HG03558 (cell line): ENCODE measurements at regions not wholly inside any gene's neighbourhood (a gene's known extent, or its start where the extent isn't known, plus 50 kb on each side); places are given as distances from the start of the nearest gene placed in this dataset.
"Not testable (repeated sequence)": the region's sequence is repeated elsewhere in the genome, so short reads cannot be mapped to it uniquely, and the experiment has no call there.

Experiments used
- ATAC-seq: cut with Tn5 transposase; IDR thresholded peaks from one replicate; pipeline ENCODE4 v1.9.1; 2021; ENCODE audit warnings: moderate number of reproducible peaks; ENCODE audit not compliant: unreplicated experiment; ENCODE audit errors: extremely low read depth

DNA sequence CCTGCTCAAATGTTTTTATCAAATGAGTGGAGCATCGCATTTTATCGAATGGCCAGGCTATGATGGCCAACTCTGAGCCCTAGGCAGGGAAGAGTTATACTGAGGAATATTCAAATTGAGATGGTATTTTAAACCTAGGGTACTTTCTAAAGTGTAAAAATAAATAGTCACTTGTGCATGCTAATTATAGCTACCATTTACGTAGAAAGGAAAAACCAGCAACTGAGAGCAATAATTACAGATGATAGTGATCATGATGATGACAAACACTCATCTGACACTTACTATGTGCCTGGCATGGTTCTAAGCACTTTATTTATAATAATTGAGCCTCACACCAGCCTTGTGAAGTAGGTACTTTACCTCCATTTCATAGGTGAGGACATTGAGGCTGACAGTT lies 455.7 kb downstream of the CD83 start:
- ATAC-seq: no peak

DNA sequence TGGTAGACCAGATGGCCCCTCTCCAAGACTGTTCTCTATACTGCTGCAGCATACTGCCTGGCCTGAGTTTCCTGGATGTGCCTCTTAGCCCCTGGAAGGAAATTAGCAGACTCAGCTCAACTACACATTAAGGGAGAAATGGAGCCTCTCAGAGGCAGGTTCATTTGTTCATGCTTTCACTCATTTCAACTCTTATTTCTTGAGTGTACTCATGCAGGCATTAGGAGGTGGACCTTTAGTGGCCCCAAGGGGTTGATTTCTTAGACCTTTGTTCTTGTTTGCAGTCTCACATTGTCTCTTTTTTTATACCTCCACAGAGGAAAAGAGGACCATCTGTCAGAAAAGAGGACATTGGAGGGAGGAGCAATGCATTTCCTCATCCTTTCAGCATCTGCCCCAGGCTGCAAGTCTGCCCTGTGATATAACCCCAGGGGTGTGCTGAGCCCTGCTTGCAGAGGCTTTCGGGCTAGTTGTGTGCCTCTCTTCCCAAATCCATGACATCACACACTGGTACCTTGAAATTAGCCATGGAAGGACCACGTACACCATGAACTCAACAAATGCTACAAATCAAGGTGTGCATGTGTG lies 456.2 kb downstream of the CD83 start:
- ATAC-seq: no peak

DNA sequence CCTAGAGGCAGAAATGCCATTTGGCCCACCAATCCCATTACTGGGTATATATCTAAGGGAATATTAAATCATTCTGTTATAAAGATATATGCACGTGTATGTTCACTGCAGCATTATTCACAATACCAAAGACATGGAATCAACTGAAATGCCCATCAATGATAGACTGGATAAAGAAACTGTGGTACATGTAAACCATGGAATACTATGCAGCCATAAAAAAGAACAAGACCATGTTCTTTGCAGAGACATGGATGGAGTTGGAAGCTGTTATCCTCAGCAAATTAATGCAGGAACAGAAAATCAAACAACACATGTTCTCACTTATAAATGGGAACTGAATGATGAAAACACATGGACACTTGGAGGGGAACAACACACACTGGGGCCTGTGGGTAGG lies 458.4 kb downstream of the CD83 start:
- ATAC-seq: no peak

DNA sequence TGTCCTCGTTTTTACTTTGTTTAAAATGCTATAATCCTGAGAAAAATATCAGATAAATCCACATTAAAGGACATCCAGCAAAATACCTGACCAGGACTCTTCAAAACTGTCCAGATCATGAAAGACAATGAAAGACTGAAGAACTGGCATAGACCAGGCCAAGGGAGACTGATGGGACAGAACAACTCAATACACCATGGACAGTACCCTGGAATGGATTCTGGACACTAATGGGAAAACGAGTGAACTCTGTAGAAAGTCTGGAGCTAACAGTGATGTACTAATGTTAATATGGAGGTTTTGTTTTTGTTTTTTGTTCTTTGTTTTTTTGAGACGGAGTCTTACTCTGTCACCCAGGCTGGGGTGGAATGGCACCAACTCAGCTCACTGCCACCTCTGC lies 461.4 kb downstream of the CD83 start:
- ATAC-seq: no peak

DNA sequence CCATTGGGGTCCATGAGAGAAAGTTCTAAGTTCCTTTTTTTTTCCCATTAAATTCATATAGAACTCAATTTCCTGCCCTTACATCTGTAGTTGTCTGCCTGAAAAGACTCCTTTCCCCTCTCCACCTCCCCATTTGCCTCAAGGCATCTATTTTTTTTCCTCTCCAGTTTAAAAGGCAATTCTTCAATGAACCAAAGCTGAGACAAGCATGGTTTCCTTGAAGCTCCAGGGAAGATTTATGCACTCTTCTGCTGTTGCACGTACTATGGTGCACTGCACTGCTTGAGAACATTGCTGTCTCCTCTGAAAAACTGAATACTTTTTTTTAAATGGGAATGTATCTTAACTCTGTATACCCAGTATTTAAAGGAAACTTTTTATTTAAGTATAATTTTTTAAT lies 465.2 kb downstream of the CD83 start:
- no peak for ATAC-seq

DNA sequence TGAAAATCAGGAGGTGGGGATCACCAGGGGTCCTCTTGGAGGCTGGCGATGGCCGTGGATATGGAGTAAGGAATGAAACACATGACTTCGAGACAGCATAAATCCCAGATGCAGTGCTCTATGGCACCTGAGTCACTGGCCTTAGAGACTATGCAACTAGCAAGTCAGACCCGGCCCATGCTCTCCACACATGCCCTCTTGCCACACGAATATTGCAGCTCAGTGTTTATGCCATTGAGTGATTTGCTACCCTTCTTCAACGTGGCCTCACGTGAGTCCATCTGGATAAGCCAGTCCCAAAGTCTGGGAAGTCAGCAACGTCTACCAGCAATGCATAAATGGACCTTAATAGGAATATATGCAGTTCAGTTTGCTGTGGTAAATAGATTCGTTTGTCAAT lies 466.3 kb downstream of the CD83 start:
- no peak for ATAC-seq

DNA sequence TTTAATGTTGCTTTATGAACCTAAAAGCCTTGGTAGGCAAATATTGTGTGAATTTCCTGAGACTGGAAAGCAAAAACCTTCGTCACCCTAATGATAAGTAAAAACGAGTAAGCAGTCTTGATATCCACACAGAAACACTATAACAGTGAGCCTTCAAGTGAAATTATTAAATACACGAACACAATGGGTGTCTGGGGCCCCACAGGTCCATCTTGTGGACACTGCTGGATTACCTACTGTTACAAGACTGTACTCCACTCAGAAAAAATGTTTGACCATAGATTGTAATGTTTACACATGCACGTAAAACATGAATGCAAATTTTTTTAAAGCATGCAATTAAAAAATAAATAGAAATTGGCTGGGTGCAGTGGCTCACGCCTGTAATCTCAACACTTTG lies 466.9 kb downstream of the CD83 start:
- ATAC-seq: no peak

DNA sequence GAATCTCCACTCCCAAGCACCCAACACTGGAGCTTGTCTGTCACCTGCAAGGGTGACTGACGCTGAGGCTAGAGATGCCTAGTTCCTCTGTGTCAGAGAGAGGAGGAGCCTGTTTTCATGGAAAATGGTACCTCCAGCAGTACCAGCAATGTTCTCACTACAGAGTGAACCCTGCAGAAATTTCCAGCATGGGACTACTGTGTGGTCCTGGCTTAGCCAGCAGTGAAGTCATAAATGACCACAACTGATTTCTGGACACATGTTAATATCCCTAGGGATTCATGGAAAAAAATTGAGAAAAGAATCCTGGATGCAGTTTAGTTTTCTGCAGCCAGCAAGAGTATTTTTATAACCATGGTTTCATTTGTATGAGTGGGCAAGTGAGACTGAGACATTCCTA lies 468.1 kb downstream of the CD83 start:
- no peak for ATAC-seq

DNA sequence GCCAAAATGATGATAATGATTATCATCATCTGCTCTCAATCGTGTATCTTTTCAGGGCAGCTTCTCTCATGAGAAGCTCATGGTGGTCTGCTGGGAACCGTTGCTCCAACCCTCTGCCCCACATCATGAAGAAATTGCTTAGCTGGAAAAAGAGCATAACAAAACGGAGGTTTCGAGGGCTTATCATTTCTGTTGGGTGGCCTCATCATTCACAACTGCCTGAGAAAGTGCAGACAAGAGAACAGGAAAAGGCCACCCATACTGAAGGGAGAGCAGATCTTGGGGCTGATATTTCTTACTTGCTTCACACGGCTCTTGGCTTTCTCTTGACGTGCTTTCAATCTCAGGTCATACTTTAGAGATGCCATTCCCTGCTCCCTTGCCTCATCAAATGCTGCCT lies 471.6 kb downstream of the CD83 start:
- no peak for ATAC-seq

DNA sequence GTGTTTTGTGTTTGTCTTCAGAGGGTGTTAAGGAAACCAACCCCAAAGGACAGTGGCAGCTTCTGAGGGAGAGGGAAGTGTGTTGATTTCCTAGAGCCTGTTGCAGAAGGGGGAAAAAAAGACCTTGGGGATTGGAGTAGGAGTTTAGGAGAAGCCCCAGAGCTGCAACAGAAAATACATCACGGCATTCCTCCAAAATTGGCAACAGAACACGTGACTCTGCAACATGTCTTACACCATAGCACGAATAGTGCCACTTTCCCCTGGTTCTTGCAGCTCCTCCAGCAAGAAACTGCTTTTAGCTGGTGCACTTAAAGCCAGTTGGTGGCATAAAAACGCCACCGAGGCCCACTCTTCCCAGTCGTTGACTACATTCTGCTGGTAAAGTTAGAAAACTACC lies 473.0 kb downstream of the CD83 start:
- no peak for ATAC-seq

DNA sequence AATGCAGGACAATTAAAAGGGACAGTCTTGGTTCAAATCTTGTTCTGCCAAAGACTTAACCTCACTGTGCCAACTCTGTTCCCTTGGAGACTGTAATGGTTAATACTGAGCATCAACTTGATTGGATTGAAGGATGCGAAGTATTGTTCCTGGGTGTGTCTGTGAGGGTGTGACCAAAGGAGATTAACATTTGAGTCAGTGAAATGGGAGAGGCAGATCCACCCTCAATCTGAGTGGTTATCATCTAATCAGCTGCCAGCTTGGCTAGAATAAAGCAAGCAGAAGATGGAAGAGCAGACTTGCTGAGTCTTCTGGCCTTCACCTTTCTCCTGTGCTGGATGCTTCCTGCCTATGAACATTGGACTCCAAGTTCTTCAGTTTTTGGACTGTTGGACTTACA lies 474.4 kb downstream of the CD83 start:
- no peak for ATAC-seq

DNA sequence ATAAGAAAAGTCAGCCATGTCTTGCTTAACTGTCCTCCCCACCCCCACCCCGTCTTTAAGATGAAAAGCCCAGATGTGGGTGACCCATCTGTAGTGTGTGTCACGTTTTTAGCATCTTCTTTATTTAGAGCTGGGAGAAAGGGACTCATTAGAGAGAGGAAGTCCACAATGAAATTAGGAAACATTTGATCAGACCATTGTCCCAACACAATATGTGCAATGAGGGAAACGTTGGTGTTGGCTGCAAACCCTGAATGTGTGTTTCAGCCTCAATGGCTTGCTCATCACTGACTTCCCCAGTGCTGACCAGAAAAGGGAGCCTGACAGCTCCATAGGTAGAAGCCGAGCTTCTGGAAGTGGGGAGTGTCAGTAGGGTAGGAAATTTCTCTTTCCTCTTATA lies 475.7 kb downstream of the CD83 start:
- no peak for ATAC-seq

DNA sequence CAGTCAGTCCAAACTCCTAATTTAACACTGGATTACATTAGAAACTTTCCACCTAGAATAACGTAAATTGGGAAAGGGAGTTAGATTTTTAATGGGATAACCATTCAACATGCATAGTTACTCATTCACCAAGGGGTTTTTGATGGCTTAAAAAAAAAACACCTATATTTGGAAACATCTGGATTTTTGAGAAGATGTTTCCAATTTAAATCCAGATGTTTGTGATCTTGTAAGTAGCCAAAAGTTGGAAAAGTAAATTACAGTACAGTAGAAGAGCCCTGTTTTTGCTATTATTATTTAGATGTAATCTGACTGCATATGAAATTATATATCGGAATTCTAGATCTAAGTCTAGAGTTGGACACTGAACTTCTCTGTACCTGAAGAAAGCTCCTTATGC lies 478.2 kb downstream of the CD83 start:
- no peak for ATAC-seq

DNA sequence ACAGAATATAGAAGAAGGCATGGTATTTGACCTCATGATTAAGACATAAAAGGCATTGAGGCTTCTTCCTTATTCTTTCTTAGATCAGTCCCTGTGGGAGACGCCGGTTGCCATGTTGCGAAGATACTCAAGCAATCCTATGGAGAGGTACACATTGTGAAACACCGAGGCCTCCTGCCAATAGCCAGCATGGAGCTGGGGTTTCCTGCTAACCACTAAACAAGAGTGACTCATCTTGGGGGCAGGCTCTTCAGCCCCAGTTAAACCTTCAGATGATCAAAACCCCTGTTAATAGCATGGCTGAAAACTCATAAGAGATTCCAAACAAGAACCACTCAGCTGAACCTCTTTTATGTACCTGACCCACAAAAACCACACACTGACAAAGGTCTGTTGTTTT lies 478.8 kb downstream of the CD83 start:
- no peak for ATAC-seq

DNA sequence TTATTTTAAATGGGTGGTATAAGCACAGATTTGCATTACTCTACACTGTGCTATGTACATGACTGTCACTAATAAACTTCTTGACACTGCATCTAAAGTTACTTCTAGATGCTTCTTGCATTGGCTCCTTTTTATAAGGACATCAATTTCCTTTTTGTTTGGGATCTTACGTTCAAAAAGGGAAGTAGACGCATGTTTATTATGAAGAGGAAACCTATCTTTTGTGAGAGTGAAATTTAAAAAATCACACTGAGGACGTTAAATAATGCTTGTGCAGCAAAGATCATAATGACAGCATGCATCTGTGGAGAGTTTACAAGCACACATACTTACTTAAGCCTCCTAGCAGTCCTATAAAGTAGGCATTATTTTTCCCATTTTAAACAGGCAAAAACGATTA lies 479.5 kb downstream of the CD83 start:
- ATAC-seq: no peak

DNA sequence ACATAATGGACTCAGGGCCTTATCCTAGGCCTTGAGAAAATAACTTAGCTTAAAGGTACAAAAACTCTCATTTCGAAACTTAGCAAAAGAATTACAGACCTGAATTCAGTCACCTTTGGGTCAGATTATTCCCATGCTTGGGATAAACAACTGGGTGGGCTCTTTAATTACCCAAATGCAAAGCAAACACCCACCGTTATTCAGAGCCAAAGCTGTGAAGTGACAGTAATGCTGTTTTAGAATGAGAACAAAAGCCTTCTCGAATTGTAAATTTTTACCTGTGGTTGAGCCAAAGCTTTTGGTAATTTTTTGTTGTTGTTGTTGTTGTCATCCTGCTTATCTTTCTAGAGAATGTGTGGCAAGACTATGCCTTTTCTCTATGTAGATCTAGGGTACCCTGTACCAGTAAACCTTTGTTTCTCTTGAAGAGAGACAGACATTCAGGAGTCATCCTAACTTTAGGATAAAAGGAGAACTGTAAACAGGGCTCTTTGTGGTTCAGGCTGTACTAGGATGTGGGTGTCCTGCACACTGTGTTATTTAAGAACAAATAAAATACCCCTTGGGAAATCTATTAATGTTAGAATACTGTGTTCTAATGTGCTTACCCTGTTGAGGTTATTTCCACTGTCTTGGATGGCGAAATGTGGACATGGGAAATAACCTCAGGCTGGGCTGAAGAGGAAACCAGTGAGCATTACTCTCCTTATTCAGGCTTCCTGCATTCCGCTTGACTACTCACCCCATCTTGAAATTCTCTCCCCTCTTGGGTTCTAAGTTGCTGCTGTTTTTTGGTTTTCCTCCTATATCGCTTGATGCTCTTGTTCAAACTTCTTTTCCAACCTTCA lies 480.7 kb downstream of the CD83 start:
- ATAC-seq: no peak

DNA sequence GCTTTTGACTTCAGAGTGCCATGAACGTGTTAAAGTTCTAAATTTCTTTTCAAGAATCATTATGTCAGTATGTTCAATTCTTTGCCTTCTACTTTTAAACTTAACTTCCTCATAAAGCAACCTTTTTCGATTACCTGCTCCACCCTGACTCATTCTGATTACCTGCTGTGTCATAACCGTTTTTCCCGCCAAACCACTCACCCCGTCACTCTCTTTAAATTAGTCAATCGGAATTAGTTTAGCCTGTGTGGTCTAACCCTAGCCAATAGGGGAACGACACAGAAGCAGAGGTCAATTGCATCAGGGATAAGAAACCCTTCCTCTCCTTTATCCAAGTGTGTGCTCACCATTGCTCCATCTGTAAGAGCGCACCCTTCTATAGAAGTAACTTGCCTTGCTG lies 482.7 kb downstream of the CD83 start:
- ATAC-seq: not testable (repeated sequence)

DNA sequence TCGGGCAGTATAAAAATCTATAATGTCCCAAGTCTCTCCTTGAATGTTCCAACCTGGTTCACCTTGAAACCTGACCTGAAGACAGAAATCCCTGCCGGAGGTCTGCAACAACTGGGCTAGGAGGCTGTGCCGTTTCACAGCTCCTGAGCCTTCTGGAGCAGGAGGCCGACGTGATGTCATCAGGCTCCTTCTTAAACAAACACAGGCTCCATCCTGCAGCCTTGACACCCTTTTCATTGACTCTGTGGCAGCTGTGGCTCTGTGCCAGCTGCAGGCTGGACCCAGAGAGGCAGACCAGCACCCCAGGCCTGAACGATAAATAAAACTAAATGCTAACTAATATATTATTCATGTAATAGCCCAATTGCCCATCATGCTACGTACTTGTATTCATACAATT lies 483.9 kb downstream of the CD83 start:
- no peak for ATAC-seq

DNA sequence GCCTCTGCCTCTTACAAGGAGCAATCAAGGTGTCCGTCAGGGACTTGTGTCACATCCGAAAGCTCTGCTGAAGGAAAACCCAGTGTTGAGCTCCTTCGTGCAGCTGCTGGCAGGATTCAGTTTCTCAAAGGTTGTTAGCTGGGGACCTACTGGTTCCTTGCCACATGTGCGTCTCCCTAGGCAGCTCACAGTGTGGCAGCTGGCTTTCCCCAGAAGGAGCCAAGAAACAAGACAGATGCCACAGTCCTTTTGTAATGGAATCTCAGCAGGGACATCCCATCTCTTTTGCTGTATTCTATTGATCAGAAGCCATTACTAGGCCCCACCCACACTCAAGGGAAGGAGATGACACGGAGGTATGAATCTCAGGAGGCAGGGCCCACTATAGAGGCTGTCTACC lies 488.8 kb downstream of the CD83 start:
- no peak for ATAC-seq

DNA sequence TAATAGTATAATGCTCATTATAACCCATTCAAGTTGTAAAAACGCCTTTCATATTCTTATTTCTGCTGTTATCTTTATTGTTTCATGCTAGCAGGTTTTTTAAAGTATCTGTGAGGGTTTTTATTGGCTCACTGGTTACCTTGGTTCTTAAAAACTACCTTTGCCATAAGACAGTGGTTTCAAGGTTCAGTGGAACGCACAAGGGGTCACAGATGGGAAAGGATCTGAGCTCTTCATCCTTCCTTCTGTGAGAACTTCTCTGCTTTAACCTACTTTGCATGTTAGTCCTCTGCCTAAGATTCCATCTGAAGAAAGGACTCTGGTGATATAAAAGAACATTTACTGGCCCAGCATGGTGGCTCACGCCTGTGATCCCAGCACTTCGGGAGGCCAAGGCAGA lies 492.6 kb downstream of the CD83 start:
- ATAC-seq: no peak

DNA sequence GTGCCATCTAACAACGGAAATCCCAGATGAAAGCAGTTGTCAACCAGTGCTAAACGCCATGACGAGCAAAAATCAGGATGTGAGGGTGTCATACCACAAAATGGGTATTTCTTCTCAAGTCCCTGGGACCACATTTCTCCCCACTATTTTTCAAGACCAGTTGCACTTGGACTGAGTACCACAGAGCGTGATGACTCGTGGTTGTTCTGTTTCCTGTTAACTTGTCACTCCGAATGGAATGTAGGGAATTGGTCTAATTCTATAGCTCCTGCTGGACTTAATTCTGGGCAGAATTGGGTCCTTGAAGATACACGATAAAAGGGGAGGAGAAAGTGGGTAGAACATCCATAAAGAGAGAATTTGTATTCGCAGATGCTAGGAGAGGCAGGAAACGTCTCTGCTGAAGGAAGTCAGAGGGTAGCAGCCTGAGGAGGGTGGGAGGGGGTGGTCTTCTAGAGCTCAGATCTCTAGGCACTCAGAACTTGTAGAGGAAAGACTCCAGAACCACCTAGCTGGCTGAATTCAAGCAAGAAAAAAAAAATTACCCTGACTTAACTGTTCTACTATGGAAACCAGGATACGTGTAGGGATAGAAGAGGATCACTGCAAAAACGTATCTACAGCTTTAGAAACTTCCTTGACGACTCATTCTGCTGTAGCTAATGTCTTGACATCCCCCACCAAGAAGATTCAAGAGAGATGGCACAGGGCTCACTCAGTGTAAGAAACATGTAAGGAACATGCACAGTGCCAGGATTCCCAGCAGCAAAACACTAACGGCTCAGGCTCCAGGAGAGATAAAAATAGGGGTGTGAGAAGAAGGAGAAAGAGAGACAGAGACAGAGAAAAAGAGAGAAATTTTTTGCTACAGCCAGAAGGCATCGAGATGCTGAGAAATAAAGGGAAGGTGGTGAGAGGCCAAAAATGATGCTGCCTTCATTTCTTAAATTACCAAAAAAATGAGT lies 494.7 kb downstream of the CD83 start:
- ATAC-seq: no peak
